Hippocampal formation (tissue), 2 donors: ENCODE measurements at regions not wholly inside any gene's neighbourhood (a gene's known extent, or its start where the extent isn't known, plus 50 kb on each side); places are given as distances from the start of the nearest gene placed in this dataset.

Source experiments
- DNase-seq, 2 donors: peaks; one replicate each; lab custom pipeline; 2025; lab: John Stamatoyannopoulos, UW

DNA sequence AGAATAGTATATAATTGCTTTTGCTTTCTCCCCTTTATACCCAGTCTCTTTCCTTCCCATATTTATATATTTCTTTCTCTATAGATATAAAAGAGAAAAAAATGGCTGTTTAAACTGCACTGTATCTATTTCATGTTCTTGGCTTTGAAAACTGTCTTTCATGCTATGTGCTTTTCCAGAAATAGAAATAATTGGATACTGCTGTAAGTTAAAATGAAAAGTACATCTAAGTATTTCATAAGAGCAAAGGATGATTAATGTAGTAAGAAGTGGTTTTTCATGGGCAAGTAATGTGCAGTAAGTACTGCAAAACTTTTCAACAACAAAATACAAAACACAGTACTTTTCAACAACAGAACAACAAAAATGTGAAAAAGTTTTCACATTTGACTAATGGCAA, 237.9 kb downstream of the SNCA start:
- no peak for DNase-seq

DNA sequence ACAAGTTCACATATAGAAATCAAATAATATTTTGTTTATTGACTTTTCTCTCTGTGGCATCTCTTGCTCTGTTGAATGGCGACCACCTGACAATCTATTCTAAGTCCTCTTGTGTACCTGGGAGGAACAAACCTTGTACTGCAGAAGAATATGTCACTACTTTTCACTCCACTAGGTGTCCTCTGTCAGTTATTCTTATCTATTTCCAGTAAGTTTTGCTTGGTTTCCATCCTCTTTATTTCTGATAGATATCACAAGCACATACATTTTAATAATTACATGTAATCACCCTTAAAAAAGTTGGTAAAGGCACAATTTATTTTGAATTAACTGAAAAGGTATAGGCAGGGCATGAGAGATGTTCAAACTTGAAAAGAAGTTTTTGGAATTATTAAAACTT, 238.4 kb downstream of the SNCA start:
- DNase-seq: no peak

DNA sequence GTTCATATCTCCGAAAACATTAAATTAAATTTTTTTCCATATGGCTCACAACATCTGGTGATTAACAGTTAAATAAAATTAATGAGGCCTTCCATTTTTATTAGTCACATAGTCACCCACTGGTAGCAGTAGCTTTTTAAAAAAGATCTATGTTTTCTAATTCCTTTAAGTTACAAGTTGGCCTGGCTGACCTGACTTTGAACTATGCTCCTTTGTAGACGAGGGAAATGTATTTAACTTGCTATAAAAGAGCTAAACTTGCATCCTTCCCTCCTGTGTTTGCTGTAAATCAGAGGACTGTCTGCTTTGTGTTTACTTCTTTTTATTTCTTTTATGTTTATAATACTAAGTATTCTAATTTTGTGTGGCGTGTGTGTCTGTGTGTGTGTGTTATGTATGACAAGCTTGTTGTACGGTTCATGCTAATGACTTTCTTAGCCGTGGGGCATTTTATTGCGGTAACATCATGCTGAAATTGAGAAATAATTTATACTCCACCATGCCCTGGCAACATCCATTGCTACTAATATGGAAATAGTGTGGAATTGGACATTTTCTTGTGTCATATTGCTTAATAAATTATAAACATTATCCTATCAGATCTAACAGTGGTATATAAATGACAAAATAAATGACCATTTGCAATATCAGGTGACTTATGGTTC, 241.7 kb downstream of the SNCA start:
- DNase-seq: no peak

DNA sequence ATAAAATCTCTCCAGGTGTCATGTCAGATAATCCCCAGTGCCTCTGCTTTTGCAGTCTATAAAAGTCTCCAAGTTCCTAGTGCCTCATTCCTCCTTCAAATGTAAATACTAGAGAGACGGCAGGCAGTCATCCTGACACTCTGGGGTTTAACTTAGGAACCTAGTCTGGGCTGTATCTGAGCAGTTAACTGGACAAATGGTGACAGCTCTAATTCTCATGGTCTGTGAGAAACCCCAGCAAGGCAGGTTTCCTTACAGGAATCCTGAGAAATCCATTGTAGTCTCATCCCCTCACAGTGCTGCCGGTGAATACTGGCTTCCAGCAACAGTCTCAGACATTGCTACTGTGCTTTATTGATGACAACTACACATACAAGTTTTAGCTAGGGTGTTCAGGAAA, 246.8 kb downstream of the SNCA start:
- DNase-seq: no peak

DNA sequence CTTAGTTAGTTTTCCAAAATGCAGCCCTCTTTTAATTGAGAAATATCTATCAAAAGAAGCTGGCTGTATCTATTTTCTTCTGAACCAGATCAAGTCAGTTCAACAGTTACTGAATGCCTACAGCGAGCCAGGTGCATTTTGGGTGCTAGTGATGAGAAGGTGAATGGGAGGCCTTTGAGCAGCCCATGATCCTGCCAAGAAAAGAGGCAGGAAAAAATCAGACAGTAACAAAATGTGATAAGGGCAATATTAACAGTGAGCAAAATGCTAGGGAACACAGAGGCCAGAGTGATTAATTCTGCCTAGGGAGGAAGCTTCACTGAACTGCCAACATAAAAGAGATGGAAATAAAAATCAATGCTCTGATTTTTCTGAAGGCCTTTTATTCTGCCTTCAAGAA, 248.5 kb downstream of the SNCA start:
- DNase-seq: no peak

DNA sequence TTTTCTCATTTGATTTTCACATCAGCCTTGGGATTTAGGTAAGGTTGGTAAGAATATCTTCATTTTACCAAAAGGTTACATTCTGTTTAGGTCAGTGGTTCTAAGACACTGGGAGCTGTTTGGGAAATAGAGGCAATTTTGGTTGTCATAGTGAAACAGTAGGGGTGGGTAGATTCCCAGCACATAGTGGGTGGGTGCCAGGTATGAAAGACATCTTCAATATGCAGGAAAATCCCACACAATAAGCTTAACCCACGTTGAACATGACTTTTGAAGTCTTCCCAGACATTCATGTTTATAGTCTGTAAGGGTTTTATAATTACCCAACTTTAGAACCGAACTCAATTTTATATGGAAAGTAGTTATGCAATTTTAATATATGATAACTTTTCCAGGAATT, 249.6 kb downstream of the SNCA start:
- DNase-seq: no peak

DNA sequence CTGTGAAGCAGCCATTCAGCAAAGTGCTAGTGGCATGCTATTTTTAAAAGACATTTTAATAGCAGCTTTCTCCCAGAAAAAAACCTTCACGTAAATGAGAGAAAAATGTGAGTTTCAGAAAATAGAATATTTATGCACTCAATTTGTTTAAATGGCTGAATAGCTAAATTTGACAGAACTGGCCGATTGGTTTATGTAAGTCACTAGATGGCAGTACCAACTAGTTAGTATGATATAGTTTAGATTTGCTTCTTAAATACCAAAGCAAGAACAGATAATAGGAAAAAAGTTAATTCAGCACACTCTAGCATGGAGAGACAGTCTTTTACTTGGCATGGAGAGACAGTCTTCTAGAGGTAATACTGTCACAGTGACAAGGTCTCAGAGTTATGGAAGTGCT, 250.1 kb downstream of the SNCA start:
- no peak for DNase-seq

DNA sequence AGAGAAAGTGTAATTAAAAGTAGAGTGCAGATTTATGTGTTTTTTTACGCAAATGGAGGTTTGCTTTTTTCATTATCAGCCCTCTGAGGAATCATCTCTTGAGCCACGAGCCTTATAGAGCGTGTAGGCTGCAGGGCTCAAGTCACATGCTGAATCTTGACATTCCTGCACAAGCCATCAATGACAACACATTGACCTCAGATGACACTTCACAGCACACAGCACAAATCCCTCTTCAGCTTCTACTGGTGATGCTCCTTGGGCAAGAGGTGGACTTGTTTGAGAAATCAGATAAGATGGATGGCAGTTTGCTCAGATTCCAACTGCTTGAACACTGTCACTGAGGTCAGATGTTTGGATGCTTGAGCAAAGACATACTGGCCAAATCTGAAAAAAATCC, 250.6 kb downstream of the SNCA start:
- no peak for DNase-seq

DNA sequence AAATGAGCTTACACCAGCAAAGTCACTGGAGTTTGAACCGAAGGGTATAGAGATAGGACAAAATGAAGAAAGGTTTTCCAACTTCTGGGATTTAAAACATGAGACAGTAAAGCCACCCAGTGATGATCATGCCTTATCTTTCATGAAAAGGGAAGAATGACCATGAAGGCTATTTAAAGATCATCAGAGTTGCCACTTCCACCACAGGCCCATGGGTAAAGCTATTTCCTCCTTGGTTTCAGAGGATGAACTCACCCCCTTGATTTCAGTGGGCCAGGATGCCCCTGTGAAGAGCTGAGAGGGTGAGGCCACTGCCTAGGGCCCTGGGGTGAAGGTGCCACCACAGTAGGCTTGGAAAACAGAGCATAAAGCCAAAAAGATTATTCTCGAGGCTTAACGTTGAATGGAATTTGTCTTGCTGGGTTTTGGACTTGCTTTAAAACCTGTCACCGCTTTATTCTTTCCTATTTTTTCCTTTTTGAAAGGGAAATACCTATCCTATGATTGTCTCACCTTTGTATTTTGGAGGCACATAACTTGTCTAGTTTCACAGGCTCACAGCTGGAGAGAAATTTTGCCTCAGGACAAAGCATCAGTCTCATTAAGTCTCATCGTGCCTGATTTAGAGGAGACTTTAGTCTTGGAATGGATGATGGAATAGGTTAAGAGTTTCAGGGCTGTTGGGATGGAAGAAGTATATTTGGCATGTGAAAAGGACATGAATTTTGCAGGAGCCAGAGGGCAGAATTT, 254.0 kb downstream of the SNCA start:
- DNase-seq: no peak

DNA sequence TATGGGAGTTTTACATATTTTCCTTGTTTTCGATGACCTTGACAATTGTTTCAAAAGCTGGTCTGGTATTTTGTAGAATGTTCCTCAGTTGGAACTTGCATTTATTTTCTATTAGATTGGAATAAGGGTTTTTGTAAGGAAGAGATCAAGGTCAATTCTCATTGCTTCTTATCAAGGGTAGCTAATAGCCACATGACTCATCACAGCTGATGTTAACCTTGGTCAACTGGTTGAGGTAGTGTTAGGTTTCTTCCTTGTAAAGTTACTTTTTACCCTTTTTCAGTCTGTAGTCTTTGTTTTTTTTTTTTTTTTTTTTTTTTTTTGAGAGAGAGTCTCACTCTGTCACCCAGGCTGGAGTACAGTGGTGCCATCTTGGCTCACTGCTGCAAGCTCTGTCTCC, 257.2 kb downstream of the SNCA start:
- DNase-seq: no peak

DNA sequence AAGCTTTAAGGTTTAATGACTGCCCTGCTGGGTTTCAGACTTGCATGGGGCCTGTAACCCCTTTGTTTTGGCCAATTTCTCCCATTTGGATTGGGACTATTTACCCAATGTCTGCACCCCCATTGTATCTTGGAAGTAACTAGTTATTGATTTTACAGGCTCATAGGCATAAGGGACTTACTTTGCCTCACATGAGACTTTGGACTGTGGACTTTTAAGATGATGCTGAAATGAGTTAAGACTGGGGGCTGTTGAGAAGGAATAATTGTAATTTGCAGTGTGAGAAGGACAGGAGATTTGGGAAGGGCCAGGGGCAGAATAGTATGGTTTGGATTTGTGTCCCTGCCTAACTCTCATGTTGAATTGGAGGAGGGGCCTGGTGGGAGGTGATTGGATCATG, 260.7 kb downstream of the SNCA start:
- DNase-seq: no peak

DNA sequence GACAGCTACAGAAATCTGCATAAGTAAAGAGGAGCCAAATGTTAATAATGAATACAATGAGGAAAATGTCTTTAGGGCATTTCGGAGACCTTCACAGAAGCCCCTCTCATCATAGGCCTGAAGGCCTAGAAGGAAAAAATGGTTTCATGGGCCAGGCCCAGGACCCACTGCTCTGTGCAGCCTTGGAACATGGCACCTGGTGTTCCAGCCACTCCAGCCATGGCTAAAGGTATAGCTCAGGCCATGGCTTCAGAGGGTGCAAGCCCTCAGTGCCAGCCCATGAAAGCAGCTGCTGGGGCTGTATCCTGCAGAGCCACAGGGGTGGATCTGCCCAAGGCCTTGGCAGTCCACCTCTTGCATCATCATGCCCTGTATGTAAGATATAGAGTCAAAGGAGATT, 261.1 kb downstream of the SNCA start:
- no peak for DNase-seq

DNA sequence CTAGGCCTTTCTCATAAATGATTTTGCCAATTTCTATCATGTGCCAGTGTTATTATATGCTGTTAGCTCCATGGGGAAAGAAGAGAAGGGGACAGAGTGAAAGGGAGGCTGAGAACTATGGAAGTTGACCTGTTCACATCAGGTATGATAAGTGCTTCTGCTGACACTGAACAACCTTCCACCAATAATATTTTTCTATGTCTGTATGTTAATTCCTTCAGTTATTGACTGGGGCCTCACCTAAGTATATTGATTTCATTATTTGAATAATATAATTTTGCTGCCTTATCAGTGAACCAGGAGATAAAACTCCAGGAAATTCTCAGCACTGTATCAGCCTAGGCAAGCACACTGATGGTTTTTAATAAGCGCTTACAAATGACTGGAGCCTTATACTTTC, 262.8 kb downstream of the SNCA start:
- no peak for DNase-seq

DNA sequence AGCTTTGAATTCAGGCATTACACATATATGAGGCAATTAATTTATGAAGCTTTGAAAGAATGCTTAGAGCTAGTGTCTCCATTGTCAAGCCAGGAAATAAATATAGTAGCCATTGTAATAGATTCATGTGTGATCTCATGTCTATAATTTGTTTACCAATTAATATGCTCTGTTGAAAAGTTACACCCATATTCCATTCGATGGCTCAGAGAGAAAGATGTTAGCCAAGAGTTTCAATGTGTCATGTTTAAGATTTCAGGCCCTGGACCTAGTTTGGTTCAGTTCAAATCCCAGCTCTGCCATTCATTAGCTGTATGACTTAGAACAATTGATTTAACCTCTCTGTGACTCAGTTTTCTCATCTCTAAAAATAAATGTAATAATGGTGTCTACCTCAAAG, 263.3 kb downstream of the SNCA start:
- DNase-seq: no peak

DNA sequence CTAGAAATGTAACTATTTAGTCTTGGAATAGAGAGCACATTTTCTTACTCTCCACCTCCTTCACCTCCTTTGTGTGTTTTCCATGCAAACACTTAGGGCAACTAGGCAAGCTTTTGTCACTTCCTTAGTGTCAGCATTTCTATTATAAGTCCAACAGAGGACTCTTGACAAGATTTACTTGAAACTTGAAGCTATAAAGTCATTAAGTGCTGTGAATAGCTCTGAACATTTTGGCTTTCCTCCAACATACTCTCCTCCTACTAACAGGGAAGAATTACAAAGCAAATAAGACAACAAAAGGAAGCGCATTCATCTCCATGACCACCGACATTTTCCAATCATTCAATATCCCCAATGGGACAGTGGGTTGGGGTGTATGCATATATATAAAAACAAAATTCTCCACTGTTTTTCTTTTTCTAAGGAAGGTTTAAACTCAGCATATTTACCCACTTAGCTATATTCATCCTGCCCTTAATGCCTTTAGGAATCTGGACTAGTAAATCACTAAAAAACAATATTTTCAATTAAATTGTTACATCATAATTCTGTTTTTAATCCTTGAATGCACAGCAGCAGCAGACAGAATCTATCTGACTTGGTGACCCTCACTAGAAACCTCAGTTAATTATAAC, 264.6 kb downstream of the SNCA start:
- no peak for DNase-seq

DNA sequence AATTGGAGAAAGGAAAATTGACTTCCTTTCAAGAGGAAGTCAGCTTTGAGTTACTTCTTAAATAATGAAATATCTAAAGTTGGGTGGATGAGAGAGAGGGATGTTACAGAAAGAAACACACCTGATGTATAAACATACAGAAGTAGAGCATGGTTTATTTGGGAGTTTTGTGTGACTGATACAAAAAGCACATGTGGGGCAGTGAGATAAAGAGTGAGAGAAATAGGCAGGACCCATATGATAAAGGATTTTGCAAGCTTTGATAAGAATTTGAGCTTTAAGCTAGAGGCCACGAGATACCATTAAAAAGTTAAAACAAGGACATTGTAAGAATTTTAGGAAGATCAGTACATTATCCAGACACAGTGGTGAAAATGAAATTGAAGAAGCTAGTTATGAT, 263.3 kb upstream of the GPRIN3 start:
- DNase-seq: no peak

DNA sequence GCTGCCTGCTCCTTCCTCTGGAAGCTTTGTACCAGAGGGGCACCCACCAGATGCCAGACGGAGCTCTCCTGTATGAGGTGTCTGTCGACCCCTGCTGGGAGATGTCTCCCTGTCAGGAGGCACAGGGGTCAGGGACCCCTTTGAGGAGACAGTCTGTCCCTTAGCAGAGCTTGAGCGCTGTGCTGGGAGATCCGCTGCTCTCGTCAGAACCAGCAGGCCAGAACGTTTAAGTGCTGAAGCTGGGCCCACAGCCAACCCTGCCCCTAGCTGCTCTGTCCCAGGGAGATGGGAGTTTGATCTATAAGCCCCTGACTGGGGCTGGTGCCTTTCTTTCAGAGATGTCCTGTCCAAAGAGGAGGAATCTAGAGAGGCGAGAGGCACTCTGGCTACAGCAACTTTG, 260.3 kb upstream of the GPRIN3 start:
- DNase-seq: no peak

DNA sequence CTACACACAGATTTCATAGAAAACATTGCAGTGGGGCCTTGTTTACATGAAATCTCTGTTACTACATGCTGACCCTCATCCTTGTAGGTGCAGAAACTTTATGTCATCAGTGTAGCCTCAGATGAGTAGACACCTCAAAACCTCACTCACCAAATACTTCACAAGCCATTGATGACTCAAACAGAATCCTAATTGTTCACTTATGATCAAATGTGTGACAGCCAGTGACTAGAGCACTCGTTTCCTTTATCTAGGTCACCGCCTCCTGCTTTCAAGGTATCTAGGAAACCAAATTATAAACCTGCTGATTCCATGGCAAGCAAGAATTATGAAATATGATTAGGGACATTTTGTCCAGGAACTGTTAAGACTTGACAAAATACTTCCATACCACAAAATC, 255.8 kb upstream of the GPRIN3 start:
- DNase-seq: no peak

DNA sequence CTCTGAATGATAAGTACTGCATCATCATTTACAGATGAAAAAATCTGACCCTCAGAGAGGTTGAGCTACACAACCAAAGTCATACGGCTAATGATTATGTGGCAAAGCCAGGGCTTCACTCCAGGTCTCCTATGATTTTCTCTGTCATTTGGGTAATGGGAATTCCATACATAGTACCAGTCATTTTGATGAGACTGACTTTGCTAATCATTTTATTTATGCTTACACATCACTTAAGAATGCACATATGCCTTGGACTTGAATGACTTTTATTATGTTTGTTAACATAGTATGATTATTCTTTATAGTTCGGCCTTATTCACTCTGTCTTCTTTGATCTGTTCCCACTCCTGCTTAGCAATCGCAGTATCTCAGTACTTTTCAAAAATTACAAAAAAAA, 255.1 kb upstream of the GPRIN3 start:
- DNase-seq: no peak

DNA sequence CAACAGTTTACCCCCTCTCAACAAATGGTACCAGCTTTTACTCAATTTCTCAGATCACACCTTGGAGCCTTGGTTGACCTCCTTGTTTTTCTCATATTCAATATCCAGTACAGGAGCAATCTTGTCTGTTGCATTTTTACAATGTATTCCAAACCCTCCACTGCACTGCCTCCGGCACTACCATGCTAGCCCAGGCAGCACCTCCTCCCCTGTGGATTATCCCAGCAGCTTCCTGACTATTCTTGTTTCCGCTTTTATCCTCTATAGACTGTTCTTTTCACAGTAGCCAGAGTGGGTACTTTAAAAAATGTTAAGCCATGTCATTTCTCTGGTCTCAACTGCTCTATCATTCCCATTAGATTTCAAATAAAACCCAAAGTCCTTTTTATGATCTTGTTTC, 253.4 kb upstream of the GPRIN3 start:
- no peak for DNase-seq

DNA sequence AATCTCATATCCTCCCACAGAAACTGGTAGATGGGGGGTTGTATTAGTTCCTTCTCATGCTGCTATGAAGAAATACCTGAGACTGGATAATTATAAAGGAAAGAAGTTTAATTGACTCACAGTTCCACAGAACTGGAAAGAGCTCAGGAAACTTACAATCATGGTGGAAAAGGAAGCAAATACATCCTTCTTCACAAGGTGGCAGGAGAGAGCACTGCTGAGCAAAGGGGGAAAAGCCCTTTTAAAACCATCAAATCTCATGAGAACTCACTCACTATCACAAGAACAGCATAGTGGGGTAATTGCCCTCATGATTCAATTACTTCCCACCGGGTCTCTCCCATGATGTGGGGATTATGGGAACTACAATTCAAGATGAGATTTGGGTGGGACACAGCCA, 250.5 kb upstream of the GPRIN3 start:
- no peak for DNase-seq

DNA sequence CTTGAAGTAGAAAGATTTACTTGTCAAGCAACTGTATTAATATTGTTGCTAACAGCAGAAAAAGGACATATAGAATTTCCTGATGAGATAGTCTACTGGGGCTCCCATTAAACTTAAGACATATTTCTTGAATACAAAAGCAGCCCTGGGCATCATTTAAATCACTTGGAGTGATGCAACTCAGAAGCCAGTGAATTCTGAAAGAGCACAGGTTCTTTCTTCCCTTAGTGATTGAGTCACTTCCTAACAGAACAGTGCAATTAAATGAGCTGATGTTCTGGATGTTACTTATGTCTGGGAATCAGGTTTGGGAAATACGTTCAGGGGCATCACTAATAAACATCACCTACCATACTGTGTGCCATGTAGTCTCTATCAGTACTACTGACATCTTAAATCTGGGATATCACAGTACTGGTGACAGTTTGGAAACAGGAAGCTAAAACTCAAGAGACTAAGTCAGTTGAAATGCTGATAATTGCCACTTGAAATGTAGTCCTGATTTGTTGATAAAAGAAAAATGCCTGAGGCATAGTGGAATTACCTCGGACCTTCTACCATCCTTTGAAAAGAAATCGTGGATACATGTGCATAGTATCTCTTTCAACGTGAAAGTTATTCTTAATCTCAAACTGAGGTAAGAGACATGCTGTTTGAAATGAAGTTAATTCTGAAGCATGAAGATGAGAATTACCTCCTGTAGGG, 249.2 kb upstream of the GPRIN3 start:
- no peak for DNase-seq

DNA sequence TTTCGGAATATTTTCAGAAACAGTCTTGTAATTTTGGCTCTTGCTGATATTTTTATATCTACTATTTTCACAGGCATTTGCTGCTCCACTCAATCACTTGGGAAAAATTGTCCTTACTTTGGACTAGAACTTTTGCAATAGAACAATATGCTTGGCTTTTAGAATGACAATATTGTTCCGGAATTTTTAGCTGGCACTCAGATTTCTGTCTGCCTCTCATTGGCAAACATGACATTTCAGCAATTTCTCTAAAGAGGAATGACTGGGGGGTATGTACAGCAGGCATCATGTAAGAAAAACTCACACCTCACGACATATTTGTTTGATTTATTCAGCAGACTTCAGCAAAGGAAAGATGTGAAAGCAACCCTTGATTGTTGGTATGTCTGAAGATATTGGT, 243.6 kb upstream of the GPRIN3 start:
- no peak for DNase-seq
